ENCODE measurements at regions not wholly inside any gene's neighbourhood (a gene's known extent, or its start where the extent isn't known, plus 50 kb on each side); places are given as distances from the start of the nearest gene placed in this dataset.
A peak's percentile ranks its signal among the peaks of the same experiment; 100 is the strongest.
"Not testable (repeated sequence)": the region's sequence is repeated elsewhere in the genome, so short reads cannot be mapped to it uniquely, and the experiment has no call there.

DNA sequence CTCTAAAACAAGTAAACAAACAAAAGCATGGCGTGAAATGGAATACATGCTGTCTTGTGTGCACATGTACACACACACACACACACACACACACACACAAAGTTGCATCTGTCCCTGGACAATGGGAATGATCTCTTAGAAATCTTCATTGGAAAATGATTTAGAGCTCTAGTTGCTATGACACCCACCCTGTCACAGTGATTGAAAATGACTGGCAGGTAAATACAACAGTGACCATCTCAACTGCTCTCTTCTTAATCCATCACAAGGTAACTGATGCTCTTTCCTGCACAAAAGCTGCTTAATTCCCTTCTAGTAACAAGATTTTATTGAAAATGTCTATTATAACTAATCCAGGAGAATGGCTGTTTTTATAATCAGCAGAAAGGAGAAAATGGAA is 1011.7 kb upstream of the GYPC start:
- no peak for DNase-seq
- Histone ChIP-seq H3K27me3 (no peaks in the 10 kb centered on the region), H3K36me3 (no peaks in the 10 kb centered on the region), H3K4me3 (no peak overlapping the region), H3K9me3 (no peaks in the 10 kb centered on the region)

- H3K27me3 ChIP-seq = no peaks in the 10 kb centered on the region
- no peak overlapping the region for H3K4me3 ChIP-seq
- no peaks in the 10 kb centered on the region for H3K36me3 ChIP-seq
- no peaks in the 10 kb centered on the region for H3K9me3 ChIP-seq
- DNase-seq = no peak
Observed at GRCh38 chr2:125652280-125652679, 1003.7 kb upstream of the GYPC start.

DNA sequence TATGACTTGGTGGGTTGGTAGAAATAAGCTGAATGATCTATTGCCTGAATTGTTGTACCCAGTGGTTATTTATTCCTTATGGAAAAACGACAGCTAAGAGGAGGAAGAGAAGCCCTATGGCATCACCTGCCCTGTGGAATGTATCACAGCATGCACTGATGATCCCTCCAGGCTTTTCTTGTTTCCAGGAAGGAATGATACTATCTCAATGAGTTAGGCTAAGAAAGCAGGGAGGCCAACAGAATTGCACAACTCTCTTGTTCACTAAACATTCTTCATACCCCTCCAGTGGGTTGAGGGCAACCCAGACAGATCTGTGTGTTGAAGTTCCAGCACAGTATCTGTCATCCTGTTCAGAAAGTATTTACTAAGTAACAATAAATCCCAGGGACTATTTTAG is 1001.7 kb upstream of the GYPC start:
- H3K27me3 ChIP-seq = no peaks in the 10 kb centered on the region
- no peak for DNase-seq
- H3K4me3 ChIP-seq = no peak overlapping the region
- no peaks in the 10 kb centered on the region for H3K36me3 ChIP-seq
- H3K9me3 ChIP-seq = no peaks in the 10 kb centered on the region

GRCh38 chr2:125656190-125656589 is 999.8 kb upstream of the GYPC start:
- DNase-seq = no peak
- Histone ChIP-seq H3K9me3 (no peaks in the 10 kb centered on the region), H3K4me3 (no peak overlapping the region), H3K27me3 (no peaks in the 10 kb centered on the region), H3K36me3 (no peaks in the 10 kb centered on the region)

DNA sequence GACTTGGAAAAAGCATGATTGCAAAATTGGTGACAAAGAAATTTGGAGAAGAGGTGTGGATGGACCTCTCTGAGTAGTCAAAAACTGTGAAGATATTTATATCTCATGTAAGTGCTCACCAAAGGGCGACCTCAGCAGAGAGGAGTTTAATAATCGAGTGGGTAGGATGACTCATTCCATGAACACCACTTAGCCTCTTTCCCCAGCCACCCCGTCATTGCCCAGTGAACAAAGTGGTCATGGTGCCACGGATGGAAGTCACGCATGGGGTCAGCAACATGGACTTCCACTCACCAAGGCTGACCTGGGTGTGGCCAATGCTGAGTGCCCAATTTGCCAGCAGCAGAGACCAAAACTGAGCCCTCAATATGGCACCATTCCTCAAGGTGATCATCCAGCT is 997.4 kb upstream of the GYPC start:
- no peak for DNase-seq
- Histone ChIP-seq H3K9me3 (no peaks in the 10 kb centered on the region), H3K27me3 (no peaks in the 10 kb centered on the region), H3K36me3 (no peaks in the 10 kb centered on the region), H3K4me3 (no peak overlapping the region)

GRCh38 chr2:125660369-125660768 is 995.6 kb upstream of the GYPC start:
- not testable (repeated sequence) for H3K36me3 ChIP-seq, H3K4me3 ChIP-seq, H3K27me3 ChIP-seq, DNase-seq, H3K9me3 ChIP-seq

GRCh38 chr2:125667630-125668029 is 988.3 kb upstream of the GYPC start:
- DNase-seq = no peak
- H3K9me3 ChIP-seq = no peaks in the 10 kb centered on the region
- H3K4me3 ChIP-seq = no peak overlapping the region
- H3K36me3 ChIP-seq = no peaks in the 10 kb centered on the region
- H3K27me3 ChIP-seq = no peaks in the 10 kb centered on the region

GRCh38 chr2:125679903-125680302 is 976.1 kb upstream of the GYPC start:
- no peaks in the 10 kb centered on the region for H3K36me3 ChIP-seq
- H3K27me3 ChIP-seq = no peaks in the 10 kb centered on the region
- no peak overlapping the region for H3K4me3 ChIP-seq
- DNase-seq = no peak
- H3K9me3 ChIP-seq = peaks cover 2% of the 10 kb centered on the region; the same call in 1 of the 2 replicates

- H3K36me3 ChIP-seq = no peaks in the 10 kb centered on the region
- DNase-seq = no peak
- H3K4me3 ChIP-seq = no peak overlapping the region
- H3K27me3 ChIP-seq = no peaks in the 10 kb centered on the region
- peaks cover 2% of the 10 kb centered on the region; the same call in 1 of the 2 replicates for H3K9me3 ChIP-seq
Observed at GRCh38 chr2:125680809-125681208, 975.1 kb upstream of the GYPC start.

DNA sequence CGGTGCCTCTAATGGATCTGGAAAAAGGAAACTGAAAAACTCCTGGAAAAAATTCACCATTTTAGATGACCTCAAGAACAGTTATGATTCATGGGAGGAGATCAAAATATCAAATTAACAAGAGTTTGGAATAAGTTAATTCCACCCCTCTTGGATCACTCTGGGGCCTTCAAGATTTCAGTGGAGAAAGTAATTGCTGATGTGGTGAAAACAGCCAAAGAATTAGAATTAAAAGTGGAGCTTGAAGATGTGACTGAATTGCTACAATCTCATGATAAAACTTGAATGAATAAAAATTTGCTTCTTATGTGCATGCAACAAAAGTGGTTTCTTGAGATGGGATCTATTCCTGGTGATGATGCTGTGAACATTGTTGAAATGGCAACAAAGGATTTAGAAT is 974.4 kb upstream of the GYPC start:
- H3K27me3 ChIP-seq = no peaks in the 10 kb centered on the region
- H3K4me3 ChIP-seq = no peak overlapping the region
- peaks cover 2% of the 10 kb centered on the region; the same call in 1 of the 2 replicates for H3K9me3 ChIP-seq
- no peak for DNase-seq
- no peaks in the 10 kb centered on the region for H3K36me3 ChIP-seq

DNA sequence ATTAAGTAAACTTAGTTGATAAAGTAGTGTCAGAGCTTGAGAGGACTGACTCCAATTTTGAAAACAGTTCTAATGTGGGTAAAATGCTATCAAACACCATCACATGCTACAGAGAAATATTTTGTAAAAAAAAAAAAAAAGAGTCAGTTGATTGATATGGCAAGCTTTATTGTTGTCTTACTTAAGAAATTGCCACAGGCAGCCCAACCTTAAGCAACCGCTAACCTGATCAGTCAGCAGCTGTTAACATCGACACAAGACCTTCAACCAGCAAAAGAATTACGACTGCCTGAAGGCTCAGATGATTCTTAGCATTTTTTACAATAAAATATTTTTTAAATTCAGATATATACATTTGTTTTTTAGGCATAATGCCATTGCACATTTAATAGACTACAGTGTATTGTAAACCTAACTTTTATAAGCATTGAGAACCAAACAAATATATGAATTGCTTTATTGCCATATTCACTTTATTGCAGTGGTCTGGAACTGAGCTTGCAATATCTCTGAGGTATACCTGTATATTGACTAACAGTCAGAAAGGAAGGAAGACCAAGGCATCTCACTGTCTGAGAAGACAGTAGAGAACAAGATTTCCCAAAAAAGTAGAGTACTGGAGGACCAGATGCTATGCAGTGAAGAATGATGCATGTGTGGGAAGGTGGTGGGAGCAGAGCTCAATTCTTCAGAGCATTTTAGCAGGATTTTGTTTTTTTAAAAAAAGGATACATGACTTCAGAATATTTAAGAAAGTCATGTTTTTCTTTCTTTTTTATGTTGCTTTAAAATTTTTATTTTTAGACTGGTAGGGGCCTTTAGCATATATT is 973.8 kb upstream of the GYPC start:
- H3K4me3 ChIP-seq = no peak overlapping the region
- H3K9me3 ChIP-seq = peaks cover 2% of the 10 kb centered on the region; the same call in 1 of the 2 replicates
- DNase-seq = no peak
- H3K27me3 ChIP-seq = no peaks in the 10 kb centered on the region
- no peaks in the 10 kb centered on the region for H3K36me3 ChIP-seq

DNA sequence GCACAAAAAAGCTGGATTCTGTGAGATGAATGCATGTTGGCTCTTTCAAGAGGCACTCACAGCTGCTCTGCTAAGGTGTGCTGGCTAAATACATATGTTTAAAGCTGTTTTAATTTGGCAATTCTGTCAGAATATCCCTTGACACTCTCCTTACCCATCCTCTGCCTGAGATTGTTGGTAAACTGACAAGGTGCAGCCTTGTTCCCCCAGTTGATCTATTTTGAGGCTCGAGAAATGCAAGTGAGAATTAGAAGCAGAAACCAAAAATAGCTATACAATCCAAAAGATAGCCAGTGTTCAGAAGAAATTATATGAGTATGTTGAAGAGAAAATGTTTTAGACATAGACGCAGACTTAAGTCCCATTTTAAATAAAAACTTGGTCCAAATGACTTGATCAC is 971.7 kb upstream of the GYPC start:
- H3K4me3 ChIP-seq = no peak overlapping the region
- no peaks in the 10 kb centered on the region for H3K27me3 ChIP-seq
- no peaks in the 10 kb centered on the region for H3K9me3 ChIP-seq
- no peaks in the 10 kb centered on the region for H3K36me3 ChIP-seq
- DNase-seq = no peak

DNA sequence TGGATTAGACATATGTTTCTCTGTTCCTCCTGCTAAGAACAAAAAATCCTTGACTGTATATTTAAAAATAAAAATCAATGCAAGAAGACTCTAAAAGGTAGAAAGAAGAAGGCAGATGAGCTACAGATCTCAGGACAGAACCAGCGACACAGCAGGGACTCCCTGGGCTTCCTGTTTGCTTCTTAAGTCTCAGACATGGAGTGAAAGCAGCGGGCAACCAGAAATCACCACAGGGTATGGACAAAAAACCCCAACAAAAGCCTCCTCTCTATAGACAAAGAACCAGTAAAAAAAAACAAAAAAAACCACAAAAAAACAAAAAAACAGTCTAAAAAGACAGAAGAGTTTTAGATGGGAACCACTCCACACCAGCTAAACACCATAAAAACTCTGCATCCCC is 971.0 kb upstream of the GYPC start:
- no peaks in the 10 kb centered on the region for H3K27me3 ChIP-seq
- H3K4me3 ChIP-seq = no peak overlapping the region
- H3K9me3 ChIP-seq = no peaks in the 10 kb centered on the region
- DNase-seq = no peak
- H3K36me3 ChIP-seq = no peaks in the 10 kb centered on the region

- DNase-seq = peak; percentile 70
- no peaks in the 10 kb centered on the region for H3K27me3 ChIP-seq
- H3K9me3 ChIP-seq = no peaks in the 10 kb centered on the region
- no peak overlapping the region for H3K4me3 ChIP-seq
- H3K36me3 ChIP-seq = no peaks in the 10 kb centered on the region
Observed at GRCh38 chr2:125696560-125696959, 959.4 kb upstream of the GYPC start.

DNA sequence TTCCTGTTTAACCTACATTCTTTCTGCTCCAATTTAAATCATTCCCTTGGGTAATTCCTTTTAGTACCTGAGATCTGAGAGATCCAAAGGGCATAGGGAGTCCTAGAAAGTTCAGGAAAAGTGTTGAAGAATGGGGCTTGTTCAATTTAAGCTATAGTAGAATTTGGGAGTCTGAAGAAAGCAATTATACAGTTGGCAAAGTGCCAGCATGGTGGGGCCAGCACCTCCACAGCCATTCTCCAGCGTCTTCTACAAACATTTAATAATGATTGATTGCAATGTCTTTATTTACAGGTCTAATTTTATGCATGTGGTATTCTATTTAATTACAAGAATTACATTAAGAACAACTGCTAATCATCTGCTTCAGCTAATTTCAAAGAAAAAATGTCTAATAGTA is 957.7 kb upstream of the GYPC start:
- Histone ChIP-seq H3K4me3 (no peak overlapping the region), H3K9me3 (no peaks in the 10 kb centered on the region), H3K27me3 (no peaks in the 10 kb centered on the region), H3K36me3 (no peaks in the 10 kb centered on the region)
- no peak for DNase-seq

DNA sequence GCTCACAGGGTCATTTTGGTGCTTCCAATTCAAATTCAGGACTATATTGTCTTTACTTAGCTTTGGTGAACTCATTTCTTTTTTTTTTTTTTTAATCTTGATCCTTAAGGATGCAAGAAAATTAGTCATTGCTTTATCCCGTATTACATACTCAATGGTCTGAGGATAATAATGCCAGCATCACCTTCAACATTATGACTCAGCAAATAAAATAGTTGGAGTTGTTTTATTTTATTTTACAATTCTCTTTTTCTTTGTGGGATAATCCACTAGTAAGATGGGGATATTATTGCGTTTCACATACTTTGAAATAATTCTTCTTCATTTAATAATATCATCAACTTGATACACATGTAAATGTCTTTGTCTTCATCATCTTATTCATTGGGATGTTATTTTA is 954.9 kb upstream of the GYPC start:
- Histone ChIP-seq H3K27me3 (no peaks in the 10 kb centered on the region), H3K4me3 (no peak overlapping the region), H3K9me3 (no peaks in the 10 kb centered on the region), H3K36me3 (no peaks in the 10 kb centered on the region)
- DNase-seq = no peak

DNA sequence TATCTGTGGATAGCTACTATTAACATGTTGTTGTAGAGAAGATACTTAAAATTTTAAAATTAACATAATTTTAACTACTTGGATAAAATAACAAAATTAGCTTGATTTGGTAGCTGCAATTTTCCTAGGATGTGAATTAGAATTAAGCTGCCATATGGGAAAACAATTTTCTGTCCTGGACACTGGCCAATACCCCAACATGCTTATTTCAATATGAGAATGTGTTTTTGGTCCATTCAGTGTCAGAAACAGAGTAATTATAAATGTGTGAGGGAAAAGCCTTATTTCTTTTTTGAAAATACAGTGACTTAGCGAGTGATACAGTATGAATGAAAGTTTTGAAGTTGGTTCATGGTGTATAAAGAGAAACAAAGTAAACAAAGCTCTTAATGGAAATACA is 948.3 kb upstream of the GYPC start:
- no peak overlapping the region for H3K4me3 ChIP-seq

DNA sequence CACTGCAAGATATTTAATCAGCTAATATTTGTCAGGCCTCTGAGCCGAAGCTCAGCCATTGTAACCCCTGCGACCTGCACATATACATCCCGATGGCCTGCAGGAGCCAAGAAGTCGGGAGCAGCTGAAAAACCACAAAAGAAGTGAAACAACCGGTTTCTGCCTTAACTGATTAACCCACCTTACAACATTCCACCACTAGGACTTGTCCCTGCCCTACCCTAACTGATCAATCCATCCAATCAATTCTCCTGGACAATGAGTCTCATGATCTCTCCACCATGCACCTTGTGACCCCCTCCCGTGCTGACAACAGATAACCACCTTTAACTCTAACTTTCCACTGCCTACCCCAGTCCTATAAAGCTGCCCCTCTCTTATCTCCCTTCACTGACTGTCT is 945.4 kb upstream of the GYPC start:
- Histone ChIP-seq H3K9me3 (peaks cover 3% of the 10 kb centered on the region; the same call in 1 of the 2 replicates), H3K27me3 (no peaks in the 10 kb centered on the region), H3K36me3 (no peaks in the 10 kb centered on the region), H3K4me3 (no peak overlapping the region)
- no peak for DNase-seq

More for the DNA sequence above, 948.3 kb upstream of the GYPC start:
- no peaks in the 10 kb centered on the region for H3K27me3 ChIP-seq
- no peak for DNase-seq
- peaks cover 3% of the 10 kb centered on the region; the same call in 1 of the 2 replicates for H3K9me3 ChIP-seq
- H3K36me3 ChIP-seq = no peaks in the 10 kb centered on the region

Measured in MG63 (cell line).